SK-N-MC (cell line): ENCODE measurements at regions not wholly inside any gene's neighbourhood (a gene's known extent, or its start where the extent isn't known, plus 50 kb on each side); places are given as distances from the start of the nearest gene placed in this dataset.

ENCODE experiments used
- EZH2 ChIP-seq: fragments of 200-600 bp; sonication (generic); IDR thresholded peaks from one replicate; pipeline ENCODE4 v1.6.1; 2017; ENCODE audit warnings: antibody characterized with exemption
- FOXP2 ChIP-seq: optimal IDR thresholded peaks from 2 replicates; pipeline ENCODE3; 2011; ENCODE audit warnings: mild to moderate bottlenecking, moderate library complexity; ENCODE audit not compliant: insufficient read depth; ENCODE audit errors: extremely low read length, control extremely low read depth
- POLR2AphosphoS5 ChIP-seq: IDR thresholded peaks from 2 replicates; pipeline ENCODE4 v1.6.1; 2012; ENCODE audit warnings: mild to moderate bottlenecking, low read depth, low read length, borderline replicate concordance

DNA sequence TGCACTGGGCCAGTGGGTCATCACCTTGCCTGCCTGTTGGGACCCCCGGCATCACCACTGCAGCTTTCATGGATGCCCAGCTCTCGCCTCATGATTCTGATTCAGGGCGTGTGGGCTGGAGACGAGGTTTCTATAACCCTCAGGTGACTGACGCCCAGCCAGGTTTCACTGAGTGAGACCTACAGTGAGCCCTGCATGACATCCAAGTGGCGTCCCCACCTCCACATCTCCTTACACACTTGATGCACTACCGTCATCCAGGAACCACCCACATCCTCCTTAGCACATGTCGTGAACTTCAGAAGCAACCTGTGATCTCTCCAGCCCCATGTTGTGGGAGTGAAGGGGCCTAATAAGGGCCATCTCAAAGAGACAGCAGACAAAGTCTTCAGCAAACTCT lies 257.5 kb downstream of the CTTN start:
- TF ChIP-seq POLR2AphosphoS5 (no peak), EZH2 (no peak), FOXP2 (no peak)
